Lung (tissue), 11 donors: ENCODE measurements at regions not wholly inside any gene's neighbourhood (a gene's known extent, or its start where the extent isn't known, plus 50 kb on each side); places are given as distances from the start of the nearest gene placed in this dataset.

Experiments used
- ATAC-seq: fragments of 200-7000 bp; cut with Tn5 transposase; one replicate; pipeline ENCODE4 v1.9.1; 2020; ENCODE audit warnings: moderate number of reproducible peaks; ENCODE audit not compliant: insufficient read depth, low FRiP score
- DNase-seq, 3 donors: peaks; one replicate each; pipeline ENCODE4 v3.0.0-alpha.2; 2013 to 2017
- H3K27ac ChIP-seq, 2 donors: one replicate each; pipeline ENCODE4 v1.5.1; 2013; ENCODE audit warnings: mild to moderate bottlenecking in 2 of 2, moderate library complexity in 2 of 2, control low read depth in 1 of 2, inconsistent platforms in 1 of 2, low read depth in 1 of 2, low read length in 1 of 2
- H3K27me3 ChIP-seq, 3 donors: one replicate each; pipeline ENCODE4 v1.5.1; 2013; ENCODE audit warnings: low read length in 2 of 3; ENCODE audit not compliant: control insufficient read depth in 3 of 3, insufficient read depth in 3 of 3
- H3K36me3 ChIP-seq, 4 donors: one replicate each; pipeline ENCODE4 v1.5.1; 2013; ENCODE audit warnings: low read length in 4 of 4, mild to moderate bottlenecking in 1 of 4, moderate library complexity in 1 of 4; ENCODE audit not compliant: control insufficient read depth in 4 of 4, insufficient read depth in 4 of 4
- H3K4me1 ChIP-seq, 5 donors: one replicate each; pipeline ENCODE4 v1.5.1; 2013; ENCODE audit warnings: low read length in 5 of 5, mild to moderate bottlenecking in 2 of 5, moderate library complexity in 1 of 5; ENCODE audit not compliant: control insufficient read depth in 5 of 5, insufficient read depth in 5 of 5
- H3K4me3 ChIP-seq: one replicate; pipeline ENCODE4 v1.5.1; 2013; ENCODE audit warnings: mild to moderate bottlenecking, control low read depth, moderate library complexity
- H3K9ac ChIP-seq, 2 donors: one replicate each; pipeline ENCODE4 v1.5.1; 2013; ENCODE audit warnings: low read length in 2 of 2, control low read depth in 1 of 2; ENCODE audit not compliant: insufficient read depth in 1 of 2
- H3K9me3 ChIP-seq, 4 donors: one replicate each; pipeline ENCODE4 v1.5.1; 2013; ENCODE audit warnings: low read length in 3 of 4, mild to moderate bottlenecking in 1 of 4, moderate library complexity in 1 of 4; ENCODE audit not compliant: control insufficient read depth in 4 of 4, insufficient read depth in 3 of 4
- CTCF ChIP-seq: IDR thresholded peaks from 2 replicates; pipeline ENCODE4 v1.5.1; 2012; ENCODE audit warnings: mild to moderate bottlenecking; ENCODE audit errors: control extremely low read depth, extremely low read depth
- WGBS, 2 donors: extraction: QIAGEN DNeasy Blood & Tissue Kit; methylation state at CpG; one replicate each; pipeline ENCODE4 v1.1.7; 2013; 5-methylcytosine and 5-hydroxymethylcytosine counted together
- donor health status: control.
- donor health status: control.
- donor health status: Bipolar disorder and iron deficiency.
- donor health status: healthy.
- donor health status: DM: yes; HTN: yes; CAD: no.

- peaks cover 0 to 3% (median 0%) of the 10 kb centered on the region in 3 donors for H3K27me3 ChIP-seq
- H3K4me1 ChIP-seq = no peaks in the 10 kb centered on the region
- DNase-seq (peak in 1 of 3 donors; percentile 1), ATAC-seq (peak; percentile 53)
- no peak overlapping the region for H3K27ac ChIP-seq
- TF ChIP-seq CTCF = no peak
- no peaks in the 10 kb centered on the region for H3K9me3 ChIP-seq
- WGBS, 2 donors = 54 to 61% methylated on average over 7 of the region's 7 CpGs
- H3K9ac ChIP-seq = no peak overlapping the region
- H3K4me3 ChIP-seq = no peak overlapping the region
- no peaks in the 10 kb centered on the region for H3K36me3 ChIP-seq
These were observed 272.0 kb downstream of the UQCRFS1 start for GRCh38 chr19:28940751-28941500.

GRCh38 chr19:28939236-28939635 is 273.7 kb downstream of the UQCRFS1 start:
- DNase-seq = no peak
- no peaks in the 10 kb centered on the region for H3K36me3 ChIP-seq
- TF ChIP-seq CTCF = no peak

GRCh38 chr19:28936001-28936400 is 276.9 kb downstream of the UQCRFS1 start:
- no peak overlapping the region for H3K9ac ChIP-seq
- WGBS, 2 donors = 96 to 97% methylated on average over 1 of the region's 1 CpG
- H3K27me3 ChIP-seq = peaks cover 0 to 1% (median under 1%) of the 10 kb centered on the region in 3 donors
- ATAC-seq (no peak), DNase-seq (no peak)
- no peaks in the 10 kb centered on the region for H3K4me1 ChIP-seq
- no peak overlapping the region for H3K4me3 ChIP-seq
- peaks cover 0 to 6% (median 0%) of the 10 kb centered on the region in 4 donors for H3K9me3 ChIP-seq
- no peak overlapping the region for H3K27ac ChIP-seq
- no peaks in the 10 kb centered on the region for H3K36me3 ChIP-seq
- TF ChIP-seq CTCF = no peak

More at GRCh38 chr19:28939236-28939635, 273.7 kb downstream of the UQCRFS1 start:
- Histone ChIP-seq H3K9ac (no peak overlapping the region), H3K27me3 (peaks cover 0 to 3% (median 0%) of the 10 kb centered on the region in 3 donors), H3K9me3 (no peaks in the 10 kb centered on the region), H3K4me1 (no peaks in the 10 kb centered on the region), H3K4me3 (no peak overlapping the region), H3K27ac (no peak overlapping the region)
- ATAC-seq = no peak
